ENCODE measurements at regions not wholly inside any gene's neighbourhood (a gene's known extent, or its start where the extent isn't known, plus 50 kb on each side); places are given as distances from the start of the nearest gene placed in this dataset.

- Histone ChIP-seq H3K18ac (ENCODE audit: low read length) (no peak overlapping the region), H2BK5ac (ENCODE audit: low read depth, low read length, poor library complexity) (no peak overlapping the region), H3K23ac (ENCODE audit: low read length) (no peak overlapping the region), H3K14ac (ENCODE audit: low read length) (no peak overlapping the region), H3K4ac (ENCODE audit: low read depth, low read length) (no peak overlapping the region), H3K4me3 (ENCODE audit: low read depth, low read length) (no peak overlapping the region), H4K91ac (ENCODE audit: low read depth, low read length) (no peak overlapping the region), H3K79me2 (ENCODE audit: control insufficient read depth, insufficient read depth, low read length, poor library complexity) (no peaks in the 10 kb centered on the region), H4K8ac (ENCODE audit: low read depth, low read length) (no peak overlapping the region), H3K9ac (ENCODE audit: low read length) (no peak overlapping the region), H3K9me3 (ENCODE audit: insufficient read depth, low read depth, low read length) (no peaks in the 10 kb centered on the region), H2AFZ (ENCODE audit: insufficient read depth, low read length, poor library complexity) (no peak overlapping the region), H2BK120ac (ENCODE audit: insufficient read depth, low read length, poor library complexity) (no peak overlapping the region), H3K27ac (ENCODE audit: low read depth, low read length) (no peak overlapping the region), H3K36me3 (ENCODE audit: control insufficient read depth in 1 of 2, insufficient read depth in 2 of 2, low read length in 2 of 2) (no peaks in the 10 kb centered on the region), H2AK5ac (ENCODE audit: low read length) (no peak overlapping the region), H3K4me2 (ENCODE audit: low read length) (no peak overlapping the region), H3K79me1 (ENCODE audit: low read length) (no peaks in the 10 kb centered on the region), H3K4me1 (ENCODE audit: control insufficient read depth in 1 of 2, insufficient read depth in 2 of 2, low read length in 2 of 2) (no peaks in the 10 kb centered on the region), H3K27me3 (ENCODE audit: insufficient read depth, low read length) (no peaks in the 10 kb centered on the region), H2BK12ac (ENCODE audit: low read length) (no peak overlapping the region), H4K12ac (ENCODE audit: low read depth, low read length) (no peak overlapping the region)
- no CpG with 5 or more reads among the region's 4 CpGs for WGBS (ENCODE audit: extremely low coverage, insufficient coverage, insufficient read length)
- DNase-seq: no peak
Measured at GRCh38 chr2:107545851-107546250, 280.8 kb upstream of the RGPD4 start.

GRCh38 chr2:107548216-107548615 is 278.5 kb upstream of the RGPD4 start:
- no peak overlapping the region for H3K4ac ChIP-seq (ENCODE audit: low read depth, low read length)
- no peaks in the 10 kb centered on the region for H3K79me2 ChIP-seq (ENCODE audit: control insufficient read depth, insufficient read depth, low read length, poor library complexity)
- no peak overlapping the region for H3K4me3 ChIP-seq (ENCODE audit: low read depth, low read length)
- H2AFZ ChIP-seq (ENCODE audit: insufficient read depth, low read length, poor library complexity): no peak overlapping the region
- no CpG with 5 or more reads among the region's 1 CpG for WGBS (ENCODE audit: extremely low coverage, insufficient coverage, insufficient read length)
- H2BK120ac ChIP-seq (ENCODE audit: insufficient read depth, low read length, poor library complexity): no peak overlapping the region
- no peak overlapping the region for H2BK5ac ChIP-seq (ENCODE audit: low read depth, low read length, poor library complexity)
- no peak overlapping the region for H3K9ac ChIP-seq (ENCODE audit: low read length)
- H2AK5ac ChIP-seq (ENCODE audit: low read length): no peak overlapping the region
- no peaks in the 10 kb centered on the region for H3K9me3 ChIP-seq (ENCODE audit: insufficient read depth, low read depth, low read length)
- H3K18ac ChIP-seq (ENCODE audit: low read length): no peak overlapping the region
- no peaks in the 10 kb centered on the region for H3K4me1 ChIP-seq (ENCODE audit: control insufficient read depth in 1 of 2, insufficient read depth in 2 of 2, low read length in 2 of 2)
- H4K8ac ChIP-seq (ENCODE audit: low read depth, low read length): no peak overlapping the region
- H3K4me2 ChIP-seq (ENCODE audit: low read length): no peak overlapping the region
- H3K36me3 ChIP-seq (ENCODE audit: control insufficient read depth in 1 of 2, insufficient read depth in 2 of 2, low read length in 2 of 2): no peaks in the 10 kb centered on the region
- no peak overlapping the region for H4K12ac ChIP-seq (ENCODE audit: low read depth, low read length)
- H3K23ac ChIP-seq (ENCODE audit: low read length): no peak overlapping the region
- no peaks in the 10 kb centered on the region for H3K27me3 ChIP-seq (ENCODE audit: insufficient read depth, low read length)
- H3K27ac ChIP-seq (ENCODE audit: low read depth, low read length): no peak overlapping the region
- no peak for DNase-seq
- no peak overlapping the region for H4K91ac ChIP-seq (ENCODE audit: low read depth, low read length)
- H3K14ac ChIP-seq (ENCODE audit: low read length): no peak overlapping the region
- no peak overlapping the region for H2BK12ac ChIP-seq (ENCODE audit: low read length)
- H3K79me1 ChIP-seq (ENCODE audit: low read length): no peaks in the 10 kb centered on the region

- Histone ChIP-seq H3K23ac (ENCODE audit: low read length) (no peak overlapping the region), H3K4ac (ENCODE audit: low read depth, low read length) (no peak overlapping the region), H3K27ac (ENCODE audit: low read depth, low read length) (no peak overlapping the region), H3K79me1 (ENCODE audit: low read length) (no peaks in the 10 kb centered on the region), H3K36me3 (ENCODE audit: control insufficient read depth in 1 of 2, insufficient read depth in 2 of 2, low read length in 2 of 2) (no peaks in the 10 kb centered on the region), H2AFZ (ENCODE audit: insufficient read depth, low read length, poor library complexity) (no peak overlapping the region), H3K14ac (ENCODE audit: low read length) (no peak overlapping the region), H3K4me2 (ENCODE audit: low read length) (no peak overlapping the region), H2BK120ac (ENCODE audit: insufficient read depth, low read length, poor library complexity) (no peak overlapping the region), H2BK12ac (ENCODE audit: low read length) (no peak overlapping the region), H3K79me2 (ENCODE audit: control insufficient read depth, insufficient read depth, low read length, poor library complexity) (no peaks in the 10 kb centered on the region), H4K12ac (ENCODE audit: low read depth, low read length) (no peak overlapping the region), H3K9ac (ENCODE audit: low read length) (no peak overlapping the region), H4K91ac (ENCODE audit: low read depth, low read length) (no peak overlapping the region), H2BK5ac (ENCODE audit: low read depth, low read length, poor library complexity) (no peak overlapping the region), H4K8ac (ENCODE audit: low read depth, low read length) (no peak overlapping the region), H3K4me3 (ENCODE audit: low read depth, low read length) (no peak overlapping the region), H3K9me3 (ENCODE audit: insufficient read depth, low read depth, low read length) (peaks cover 5% of the 10 kb centered on the region), H3K27me3 (ENCODE audit: insufficient read depth, low read length) (no peaks in the 10 kb centered on the region), H3K4me1 (ENCODE audit: control insufficient read depth in 1 of 2, insufficient read depth in 2 of 2, low read length in 2 of 2) (no peaks in the 10 kb centered on the region), H3K18ac (ENCODE audit: low read length) (no peak overlapping the region), H2AK5ac (ENCODE audit: low read length) (no peak overlapping the region)
- DNase-seq: no peak
- WGBS (ENCODE audit: extremely low coverage, insufficient coverage, insufficient read length): no CpG with 5 or more reads among the region's 2 CpGs
Measured at GRCh38 chr2:107553046-107553445, 273.6 kb upstream of the RGPD4 start.

- Histone ChIP-seq H2BK120ac (ENCODE audit: insufficient read depth, low read length, poor library complexity) (no peak overlapping the region), H4K91ac (ENCODE audit: low read depth, low read length) (no peak overlapping the region), H3K9me3 (ENCODE audit: insufficient read depth, low read depth, low read length) (peaks cover 6% of the 10 kb centered on the region), H3K23ac (ENCODE audit: low read length) (no peak overlapping the region), H4K12ac (ENCODE audit: low read depth, low read length) (no peak overlapping the region), H3K9ac (ENCODE audit: low read length) (no peak overlapping the region), H3K27ac (ENCODE audit: low read depth, low read length) (no peak overlapping the region), H2AK5ac (ENCODE audit: low read length) (no peak overlapping the region), H3K27me3 (ENCODE audit: insufficient read depth, low read length) (no peaks in the 10 kb centered on the region), H3K4ac (ENCODE audit: low read depth, low read length) (no peak overlapping the region), H2AFZ (ENCODE audit: insufficient read depth, low read length, poor library complexity) (no peak overlapping the region), H3K4me3 (ENCODE audit: low read depth, low read length) (no peak overlapping the region), H3K4me2 (ENCODE audit: low read length) (no peak overlapping the region), H3K79me1 (ENCODE audit: low read length) (no peaks in the 10 kb centered on the region), H4K8ac (ENCODE audit: low read depth, low read length) (no peak overlapping the region), H2BK12ac (ENCODE audit: low read length) (no peak overlapping the region), H3K14ac (ENCODE audit: low read length) (no peak overlapping the region), H2BK5ac (ENCODE audit: low read depth, low read length, poor library complexity) (no peak overlapping the region), H3K18ac (ENCODE audit: low read length) (no peak overlapping the region), H3K4me1 (ENCODE audit: control insufficient read depth in 1 of 2, insufficient read depth in 2 of 2, low read length in 2 of 2) (no peaks in the 10 kb centered on the region), H3K36me3 (ENCODE audit: control insufficient read depth in 1 of 2, insufficient read depth in 2 of 2, low read length in 2 of 2) (no peaks in the 10 kb centered on the region), H3K79me2 (ENCODE audit: control insufficient read depth, insufficient read depth, low read length, poor library complexity) (no peaks in the 10 kb centered on the region)
- DNase-seq: peak in 1 of 2 donors; percentile 62
- WGBS (ENCODE audit: extremely low coverage, insufficient coverage, insufficient read length): no CpG with 5 or more reads among the region's 5 CpGs
Measured at GRCh38 chr2:107553539-107553938, 273.2 kb upstream of the RGPD4 start.

Data from trophoblast cell (in vitro differentiated cells and primary cell).